ENCODE measurements at regions not wholly inside any gene's neighbourhood (a gene's known extent, or its start where the extent isn't known, plus 50 kb on each side); places are given as distances from the start of the nearest gene placed in this dataset.

GRCh38 chr2:100742277-100743254 lies 77.4 kb upstream of the NPAS2 start:
- peak overlapping the region; percentile 81 for H3K4me2 ChIP-seq (ENCODE audit: low read length)
- Mint-ChIP-seq H3K36me3 (ENCODE audit: low read depth, unreplicated experiment) (no peaks in the 10 kb centered on the region), H3K27ac (ENCODE audit: unreplicated experiment) (peak overlapping the region; percentile 97), H3K9me3 (ENCODE audit: unreplicated experiment) (peaks cover 3% of the 10 kb centered on the region), H3K4me3 (ENCODE audit: unreplicated experiment) (peak overlapping the region; percentile 12), H3K4me1 (ENCODE audit: low read depth, unreplicated experiment) (peaks cover 30% of the 10 kb centered on the region), H3K27me3 (ENCODE audit: low read depth, unreplicated experiment) (peaks cover 3% of the 10 kb centered on the region)
- no peaks in the 10 kb centered on the region for H3K9me3 ChIP-seq (ENCODE audit: insufficient read depth, low read depth, low read length)
- no peaks in the 10 kb centered on the region for H3K27me3 ChIP-seq (ENCODE audit: insufficient read depth, low read length)
- peak; percentile 99 for DNase-seq (ENCODE audit: low read depth)
- H3K4me3 ChIP-seq (ENCODE audit: insufficient read depth, low read depth, low read length): peak overlapping the region; percentile 20
- H3K27ac ChIP-seq (ENCODE audit: low read depth, low read length): peak overlapping the region; percentile 99
- H4K20me1 ChIP-seq (ENCODE audit: insufficient read depth, low read length): no peaks in the 10 kb centered on the region
- peak; percentile 92 for FAIRE-seq
- H3K79me2 ChIP-seq (ENCODE audit: insufficient read depth, low read length): no peaks in the 10 kb centered on the region
- no peak for TF ChIP-seq EZH2 (IDR thresholded peaks at IDR 0.05; ENCODE audit: insufficient read depth, low read length)
- no peak for TF ChIP-seq CTCF (IDR thresholded peaks at IDR 0.05; ENCODE audit: insufficient read depth, low read depth, low read length)
- H3K9ac ChIP-seq (ENCODE audit: low read length): peak overlapping the region; percentile 88
- H2AFZ ChIP-seq (ENCODE audit: low read depth, low read length): peak overlapping the region; percentile 7
- H3K36me3 ChIP-seq (ENCODE audit: insufficient read depth, low read length): no peaks in the 10 kb centered on the region
- H3K4me1 ChIP-seq (ENCODE audit: insufficient read depth, low read length): peaks cover 36% of the 10 kb centered on the region

GRCh38 chr2:100743741-100744140 lies 76.2 kb upstream of the NPAS2 start:
- Histone ChIP-seq H3K4me2 (ENCODE audit: low read length) (no peak overlapping the region), H3K4me1 (ENCODE audit: insufficient read depth, low read length) (peaks cover 46% of the 10 kb centered on the region), H3K4me3 (ENCODE audit: insufficient read depth, low read depth, low read length) (no peak overlapping the region), H4K20me1 (ENCODE audit: insufficient read depth, low read length) (no peaks in the 10 kb centered on the region), H3K9me3 (ENCODE audit: insufficient read depth, low read depth, low read length) (no peaks in the 10 kb centered on the region), H3K27ac (ENCODE audit: low read depth, low read length) (peak overlapping the region; percentile 99), H3K27me3 (ENCODE audit: insufficient read depth, low read length) (no peaks in the 10 kb centered on the region), H3K79me2 (ENCODE audit: insufficient read depth, low read length) (no peaks in the 10 kb centered on the region), H2AFZ (ENCODE audit: low read depth, low read length) (no peak overlapping the region), H3K9ac (ENCODE audit: low read length) (peak overlapping the region; percentile 88), H3K36me3 (ENCODE audit: insufficient read depth, low read length) (no peaks in the 10 kb centered on the region)
- Mint-ChIP-seq H3K4me3 (ENCODE audit: unreplicated experiment) (no peak overlapping the region), H3K4me1 (ENCODE audit: low read depth, unreplicated experiment) (peaks cover 36% of the 10 kb centered on the region), H3K27ac (ENCODE audit: unreplicated experiment) (no peak overlapping the region), H3K27me3 (ENCODE audit: low read depth, unreplicated experiment) (peaks cover 5% of the 10 kb centered on the region), H3K9me3 (ENCODE audit: unreplicated experiment) (peaks cover 3% of the 10 kb centered on the region), H3K36me3 (ENCODE audit: low read depth, unreplicated experiment) (no peaks in the 10 kb centered on the region)
- DNase-seq (ENCODE audit: low read depth): no peak
- TF ChIP-seq EZH2 (IDR thresholded peaks at IDR 0.05; ENCODE audit: insufficient read depth, low read length): no peak
- TF ChIP-seq CTCF (IDR thresholded peaks at IDR 0.05; ENCODE audit: insufficient read depth, low read depth, low read length): no peak
- no peak for FAIRE-seq

- no peak overlapping the region for H3K4me3 Mint-ChIP-seq (ENCODE audit: unreplicated experiment)
- DNase-seq (ENCODE audit: low read depth) (no peak), FAIRE-seq (no peak)
- Histone ChIP-seq H3K4me1 (ENCODE audit: insufficient read depth, low read length) (peaks cover 46% of the 10 kb centered on the region), H3K4me2 (ENCODE audit: low read length) (no peak overlapping the region), H3K27me3 (ENCODE audit: insufficient read depth, low read length) (no peaks in the 10 kb centered on the region), H3K9ac (ENCODE audit: low read length) (no peak overlapping the region), H2AFZ (ENCODE audit: low read depth, low read length) (no peak overlapping the region), H3K9me3 (ENCODE audit: insufficient read depth, low read depth, low read length) (no peaks in the 10 kb centered on the region), H3K4me3 (ENCODE audit: insufficient read depth, low read depth, low read length) (no peak overlapping the region), H4K20me1 (ENCODE audit: insufficient read depth, low read length) (no peaks in the 10 kb centered on the region), H3K79me2 (ENCODE audit: insufficient read depth, low read length) (no peaks in the 10 kb centered on the region), H3K27ac (ENCODE audit: low read depth, low read length) (no peak overlapping the region), H3K36me3 (ENCODE audit: insufficient read depth, low read length) (no peaks in the 10 kb centered on the region)
- peak overlapping the region; percentile 84 for H3K27ac Mint-ChIP-seq (ENCODE audit: unreplicated experiment)
- TF ChIP-seq CTCF (IDR thresholded peaks at IDR 0.05; ENCODE audit: insufficient read depth, low read depth, low read length) (no peak), EZH2 (IDR thresholded peaks at IDR 0.05; ENCODE audit: insufficient read depth, low read length) (no peak)
- peaks cover 7% of the 10 kb centered on the region for H3K27me3 Mint-ChIP-seq (ENCODE audit: low read depth, unreplicated experiment)
- H3K9me3 Mint-ChIP-seq (ENCODE audit: unreplicated experiment): peaks cover 3% of the 10 kb centered on the region
- H3K36me3 Mint-ChIP-seq (ENCODE audit: low read depth, unreplicated experiment): no peaks in the 10 kb centered on the region
- peaks cover 36% of the 10 kb centered on the region for H3K4me1 Mint-ChIP-seq (ENCODE audit: low read depth, unreplicated experiment)
Observed at GRCh38 chr2:100744184-100744583, 75.8 kb upstream of the NPAS2 start.
